MM.1S (cell line): ENCODE measurements at regions not wholly inside any gene's neighbourhood (a gene's known extent, or its start where the extent isn't known, plus 50 kb on each side); places are given as distances from the start of the nearest gene placed in this dataset.

ENCODE experiments used
- CTCF ChIP-seq: fragments of 300-600 bp; sonication (generic); IDR thresholded peaks from 2 replicates; pipeline ENCODE4 v1.5.1; 2016; ENCODE audit warnings: antibody characterized with exemption, low read length, mixed read lengths
- EZH2phosphoT487 ChIP-seq: fragments of 300-600 bp; sonication (generic); IDR thresholded peaks from 2 replicates; pipeline ENCODE4 v1.6.1; 2018; ENCODE audit warnings: antibody characterized with exemption, low read length

- TF ChIP-seq EZH2phosphoT487 (no peak), CTCF (no peak)
Measured at GRCh38 chr3:162435750-162436149, 939.1 kb downstream of the OTOL1 start.
